A549 (cell line): ENCODE measurements at regions not wholly inside any gene's neighbourhood (a gene's known extent, or its start where the extent isn't known, plus 50 kb on each side); places are given as distances from the start of the nearest gene placed in this dataset.

Source experiments
- NFE2L2 ChIP-seq: fragments of 150-350 bp; conservative IDR thresholded peaks from 2 replicates; pipeline ENCODE4 v1.6.1; 2014; ENCODE audit warnings: low read length
- POLR2AphosphoS2 ChIP-seq: conservative IDR thresholded peaks from 2 replicates; pipeline ENCODE4 v1.6.1; 2012; ENCODE audit warnings: low read length, improper control_type of control experiment, inconsistent platforms
- RCOR1 ChIP-seq: fragments of 150-350 bp; IDR thresholded peaks from 2 replicates; pipeline ENCODE4 v1.6.1; 2014; ENCODE audit warnings: antibody characterized with exemption, low read length, low read depth
- TF ChIP-seq, protein P1 (sequence below): fragments of >200 bp; sonication (Bioruptor Twin); formaldehyde crosslinking; IDR thresholded peaks from 3 replicates; pipeline ENCODE4 v1.5.1; 2016

DNA sequence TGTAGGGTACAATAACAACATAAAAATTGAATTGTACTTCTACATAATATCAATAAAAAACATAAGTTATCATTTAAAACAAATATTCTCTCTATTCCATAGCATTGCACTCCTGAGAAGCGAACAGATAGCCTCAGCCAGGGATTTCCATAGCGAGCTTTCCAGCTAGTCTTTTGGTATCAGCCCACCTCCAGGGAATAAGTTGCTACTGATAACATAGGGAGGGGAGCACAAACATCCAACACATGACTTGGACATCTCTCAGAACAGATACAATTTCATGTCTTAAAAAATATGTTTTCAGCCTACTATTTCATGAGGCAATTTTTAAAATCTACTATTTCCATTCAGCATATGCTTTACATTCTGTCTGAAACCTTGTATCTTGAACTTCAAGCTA lies 804.4 kb upstream of the RAB6C start:
- TF ChIP-seq RCOR1 (no peak), NFE2L2 (no peak), POLR2AphosphoS2 (no peak)
- TF ChIP-seq, protein P1, sequence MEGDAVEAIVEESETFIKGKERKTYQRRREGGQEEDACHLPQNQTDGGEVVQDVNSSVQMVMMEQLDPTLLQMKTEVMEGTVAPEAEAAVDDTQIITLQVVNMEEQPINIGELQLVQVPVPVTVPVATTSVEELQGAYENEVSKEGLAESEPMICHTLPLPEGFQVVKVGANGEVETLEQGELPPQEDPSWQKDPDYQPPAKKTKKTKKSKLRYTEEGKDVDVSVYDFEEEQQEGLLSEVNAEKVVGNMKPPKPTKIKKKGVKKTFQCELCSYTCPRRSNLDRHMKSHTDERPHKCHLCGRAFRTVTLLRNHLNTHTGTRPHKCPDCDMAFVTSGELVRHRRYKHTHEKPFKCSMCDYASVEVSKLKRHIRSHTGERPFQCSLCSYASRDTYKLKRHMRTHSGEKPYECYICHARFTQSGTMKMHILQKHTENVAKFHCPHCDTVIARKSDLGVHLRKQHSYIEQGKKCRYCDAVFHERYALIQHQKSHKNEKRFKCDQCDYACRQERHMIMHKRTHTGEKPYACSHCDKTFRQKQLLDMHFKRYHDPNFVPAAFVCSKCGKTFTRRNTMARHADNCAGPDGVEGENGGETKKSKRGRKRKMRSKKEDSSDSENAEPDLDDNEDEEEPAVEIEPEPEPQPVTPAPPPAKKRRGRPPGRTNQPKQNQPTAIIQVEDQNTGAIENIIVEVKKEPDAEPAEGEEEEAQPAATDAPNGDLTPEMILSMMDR = no peak
